HG02798 (cell line): ENCODE measurements at regions not wholly inside any gene's neighbourhood (a gene's known extent, or its start where the extent isn't known, plus 50 kb on each side); places are given as distances from the start of the nearest gene placed in this dataset.
"Not testable (repeated sequence)": the region's sequence is repeated elsewhere in the genome, so short reads cannot be mapped to it uniquely, and the experiment has no call there.

Experiments used
- ATAC-seq: cut with Tn5 transposase; IDR thresholded peaks from one replicate; pipeline ENCODE4 v1.9.1; 2021; ENCODE audit warnings: mild to moderate bottlenecking; ENCODE audit not compliant: unreplicated experiment, poor library complexity

GRCh38 chr13:50742968-50743367 lies 100.5 kb downstream of the DLEU7 start:
- ATAC-seq: no peak

GRCh38 chr13:50744116-50744660 lies 99.3 kb downstream of the DLEU7 start:
- no peak for ATAC-seq

- ATAC-seq: no peak
Observed at GRCh38 chr13:50745542-50746115, 97.9 kb downstream of the DLEU7 start.

GRCh38 chr13:50747737-50748350 lies 95.6 kb downstream of the DLEU7 start:
- no peak for ATAC-seq

GRCh38 chr13:50753221-50753620 lies 90.3 kb downstream of the DLEU7 start:
- not testable (repeated sequence) for ATAC-seq

- not testable (repeated sequence) for ATAC-seq
Observed at GRCh38 chr13:50755862-50756685, 87.4 kb downstream of the DLEU7 start.

- no peak for ATAC-seq
Observed at GRCh38 chr13:50757008-50757407, 86.5 kb downstream of the DLEU7 start.

GRCh38 chr13:50758796-50759195 lies 84.7 kb downstream of the DLEU7 start:
- no peak for ATAC-seq

GRCh38 chr13:50760751-50761150 lies 82.7 kb downstream of the DLEU7 start:
- no peak for ATAC-seq

GRCh38 chr13:50761406-50761805 lies 82.1 kb downstream of the DLEU7 start:
- ATAC-seq: no peak

- no peak for ATAC-seq
Observed at GRCh38 chr13:50762969-50763567, 80.4 kb downstream of the DLEU7 start.

- no peak for ATAC-seq
Observed at GRCh38 chr13:50766013-50766412, 77.5 kb downstream of the DLEU7 start.

- ATAC-seq: no peak
Observed at GRCh38 chr13:50766695-50767094, 76.8 kb downstream of the DLEU7 start.

- not testable (repeated sequence) for ATAC-seq
Observed at GRCh38 chr13:50772881-50773280, 70.6 kb downstream of the DLEU7 start.
